ENCODE measurements at regions not wholly inside any gene's neighbourhood (a gene's known extent, or its start where the extent isn't known, plus 50 kb on each side); places are given as distances from the start of the nearest gene placed in this dataset.
"Not testable (repeated sequence)": the region's sequence is repeated elsewhere in the genome, so short reads cannot be mapped to it uniquely, and the experiment has no call there.

- ChIA-PET CTCF (no interaction called here), POLR2A (no interaction called here)
- no peaks in the 10 kb centered on the region for H3K36me3 Mint-ChIP-seq (ENCODE audit: low read depth)
- no peaks in the 10 kb centered on the region for H3K4me1 Mint-ChIP-seq
- no peak overlapping the region for H3K4me3 Mint-ChIP-seq
- peaks cover 3% of the 10 kb centered on the region for H3K9me3 Mint-ChIP-seq
- H3K27ac Mint-ChIP-seq: no peak overlapping the region
- no peak for DNase-seq
- H3K27me3 Mint-ChIP-seq: no peaks in the 10 kb centered on the region
Observed at GRCh38 chr4:22573198-22573597, 57.3 kb upstream of the ADGRA3 start.

- Mint-ChIP-seq H3K4me3 (no peak overlapping the region), H3K27ac (no peak overlapping the region), H3K36me3 (ENCODE audit: low read depth) (no peaks in the 10 kb centered on the region), H3K9me3 (peaks cover 3% of the 10 kb centered on the region), H3K27me3 (no peaks in the 10 kb centered on the region), H3K4me1 (no peaks in the 10 kb centered on the region)
- POLR2A ChIA-PET: no interaction called here
- DNase-seq: no peak
- CTCF ChIA-PET: no interaction called here
Observed at GRCh38 chr4:22573641-22574040, 57.8 kb upstream of the ADGRA3 start.

GRCh38 chr4:22574424-22574823 lies 58.6 kb upstream of the ADGRA3 start:
- H3K4me3 Mint-ChIP-seq: no peak overlapping the region
- no peaks in the 10 kb centered on the region for H3K36me3 Mint-ChIP-seq (ENCODE audit: low read depth)
- POLR2A ChIA-PET: no interaction called here
- no peaks in the 10 kb centered on the region for H3K27me3 Mint-ChIP-seq
- no peak for DNase-seq
- no peak overlapping the region for H3K27ac Mint-ChIP-seq
- peaks cover 2% of the 10 kb centered on the region for H3K9me3 Mint-ChIP-seq
- no peaks in the 10 kb centered on the region for H3K4me1 Mint-ChIP-seq
- CTCF ChIA-PET: no interaction called here

GRCh38 chr4:22574880-22575279 lies 59.0 kb upstream of the ADGRA3 start:
- Mint-ChIP-seq H3K27ac (no peak overlapping the region), H3K36me3 (ENCODE audit: low read depth) (no peaks in the 10 kb centered on the region), H3K27me3 (no peaks in the 10 kb centered on the region), H3K9me3 (peaks cover 2% of the 10 kb centered on the region), H3K4me3 (no peak overlapping the region), H3K4me1 (no peaks in the 10 kb centered on the region)
- no peak for DNase-seq
- POLR2A ChIA-PET: no interaction called here
- CTCF ChIA-PET: no interaction called here

- CTCF ChIA-PET: no interaction called here
- no peaks in the 10 kb centered on the region for H3K9me3 Mint-ChIP-seq
- H3K27ac Mint-ChIP-seq: no peak overlapping the region
- DNase-seq: no peak
- H3K4me1 Mint-ChIP-seq: no peaks in the 10 kb centered on the region
- H3K4me3 Mint-ChIP-seq: no peak overlapping the region
- H3K36me3 Mint-ChIP-seq (ENCODE audit: low read depth): no peaks in the 10 kb centered on the region
- POLR2A ChIA-PET: no interaction called here
- no peaks in the 10 kb centered on the region for H3K27me3 Mint-ChIP-seq
Observed at GRCh38 chr4:22587253-22587652, 71.4 kb upstream of the ADGRA3 start.

GRCh38 chr4:22593933-22594332 lies 78.1 kb upstream of the ADGRA3 start:
- ChIA-PET POLR2A (no interaction called here), CTCF (no interaction called here)
- Mint-ChIP-seq H3K4me3 (no peak overlapping the region), H3K4me1 (no peaks in the 10 kb centered on the region), H3K36me3 (ENCODE audit: low read depth) (no peaks in the 10 kb centered on the region), H3K27ac (no peak overlapping the region), H3K9me3 (no peaks in the 10 kb centered on the region), H3K27me3 (no peaks in the 10 kb centered on the region)
- DNase-seq: no peak

- H3K4me1 Mint-ChIP-seq: no peaks in the 10 kb centered on the region
- DNase-seq: no peak
- CTCF ChIA-PET: no interaction called here
- no peaks in the 10 kb centered on the region for H3K27me3 Mint-ChIP-seq
- H3K4me3 Mint-ChIP-seq: no peak overlapping the region
- H3K9me3 Mint-ChIP-seq: no peaks in the 10 kb centered on the region
- no peak overlapping the region for H3K27ac Mint-ChIP-seq
- H3K36me3 Mint-ChIP-seq (ENCODE audit: low read depth): no peaks in the 10 kb centered on the region
- POLR2A ChIA-PET: no interaction called here
Observed at GRCh38 chr4:22595684-22596083, 79.8 kb upstream of the ADGRA3 start.

- H3K27ac Mint-ChIP-seq: no peak overlapping the region
- POLR2A ChIA-PET: no interaction called here
- DNase-seq: no peak
- H3K36me3 Mint-ChIP-seq (ENCODE audit: low read depth): no peaks in the 10 kb centered on the region
- H3K4me1 Mint-ChIP-seq: no peaks in the 10 kb centered on the region
- CTCF ChIA-PET: no interaction called here
- no peaks in the 10 kb centered on the region for H3K27me3 Mint-ChIP-seq
- H3K9me3 Mint-ChIP-seq: no peaks in the 10 kb centered on the region
- H3K4me3 Mint-ChIP-seq: no peak overlapping the region
Observed at GRCh38 chr4:22596409-22596808, 80.5 kb upstream of the ADGRA3 start.

GRCh38 chr4:22597471-22597870 lies 81.6 kb upstream of the ADGRA3 start:
- POLR2A ChIA-PET: no interaction called here
- Mint-ChIP-seq H3K4me3 (no peak overlapping the region), H3K27ac (no peak overlapping the region), H3K9me3 (no peaks in the 10 kb centered on the region), H3K4me1 (no peaks in the 10 kb centered on the region), H3K27me3 (no peaks in the 10 kb centered on the region), H3K36me3 (ENCODE audit: low read depth) (no peaks in the 10 kb centered on the region)
- DNase-seq: no peak
- CTCF ChIA-PET: no interaction called here

- H3K9me3 Mint-ChIP-seq; POLR2A ChIA-PET; H3K36me3 Mint-ChIP-seq (ENCODE audit: low read depth): not testable (repeated sequence)
Observed at GRCh38 chr4:22598113-22599047, 82.5 kb upstream of the ADGRA3 start.

GRCh38 chr4:22599228-22599928 lies 83.5 kb upstream of the ADGRA3 start:
- CTCF ChIA-PET; H3K36me3 Mint-ChIP-seq (ENCODE audit: low read depth); DNase-seq; H3K9me3 Mint-ChIP-seq; H3K4me1 Mint-ChIP-seq; H3K4me3 Mint-ChIP-seq; POLR2A ChIA-PET; H3K27me3 Mint-ChIP-seq; H3K27ac Mint-ChIP-seq: not testable (repeated sequence)

More at GRCh38 chr4:22598113-22599047, 82.5 kb upstream of the ADGRA3 start:
- H3K4me1 Mint-ChIP-seq, CTCF ChIA-PET, DNase-seq, H3K27me3 Mint-ChIP-seq, H3K4me3 Mint-ChIP-seq, H3K27ac Mint-ChIP-seq: not testable (repeated sequence)

GRCh38 chr4:22599929-22600432 lies 84.1 kb upstream of the ADGRA3 start:
- H3K27ac Mint-ChIP-seq; H3K4me3 Mint-ChIP-seq; DNase-seq; POLR2A ChIA-PET; H3K9me3 Mint-ChIP-seq; H3K27me3 Mint-ChIP-seq; H3K4me1 Mint-ChIP-seq; H3K36me3 Mint-ChIP-seq (ENCODE audit: low read depth); CTCF ChIA-PET: not testable (repeated sequence)

GRCh38 chr4:22601638-22602037 lies 85.8 kb upstream of the ADGRA3 start:
- POLR2A ChIA-PET, H3K27me3 Mint-ChIP-seq, H3K4me3 Mint-ChIP-seq: not testable (repeated sequence)

More at GRCh38 chr4:22601638-22602037, 85.8 kb upstream of the ADGRA3 start:
- CTCF ChIA-PET; H3K27ac Mint-ChIP-seq; DNase-seq; H3K9me3 Mint-ChIP-seq; H3K4me1 Mint-ChIP-seq; H3K36me3 Mint-ChIP-seq (ENCODE audit: low read depth): not testable (repeated sequence)
